ENCODE measurements at regions not wholly inside any gene's neighbourhood (a gene's known extent, or its start where the extent isn't known, plus 50 kb on each side); places are given as distances from the start of the nearest gene placed in this dataset.
"Not testable (repeated sequence)": the region's sequence is repeated elsewhere in the genome, so short reads cannot be mapped to it uniquely, and the experiment has no call there.

DNA sequence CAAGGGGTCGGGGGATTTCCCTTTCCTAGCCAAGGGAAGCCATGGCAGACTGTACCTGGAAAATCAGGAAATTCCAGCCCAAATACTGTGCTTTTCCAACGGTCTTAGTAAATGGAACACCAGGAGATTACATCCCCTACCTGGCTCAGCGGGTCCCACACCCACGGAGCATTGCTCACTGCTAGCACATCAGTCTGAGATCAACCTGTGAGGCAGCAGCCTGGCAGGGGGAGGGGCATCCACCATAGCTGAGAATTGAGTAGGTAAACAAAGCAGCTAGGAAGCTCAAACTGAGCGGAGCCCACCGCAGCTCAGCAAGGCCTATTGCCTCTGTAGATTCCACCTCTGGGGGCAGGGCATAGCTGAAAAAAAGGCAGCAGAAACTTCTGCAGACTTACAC is 192.0 kb downstream of the ETAA1 start:
- TF ChIP-seq POLR2AphosphoS5 (IDR thresholded peaks at IDR 0.05; ENCODE audit: low read depth); EZH2phosphoT487 (IDR thresholded peaks at IDR 0.05; ENCODE audit: unreplicated experiment); STAT1 (IDR thresholded peaks at IDR 0.05; ENCODE audit: unreplicated experiment); EZH2 (IDR thresholded peaks at IDR 0.05; ENCODE audit: low read depth, unreplicated experiment); ZNF114 (CRISPR knock-in tag; IDR thresholded peaks at IDR 0.05); JUNB (IDR thresholded peaks at IDR 0.05; ENCODE audit: unreplicated experiment); ZNF331 (CRISPR knock-in tag; IDR thresholded peaks at IDR 0.05; ENCODE audit: low read depth): not testable (repeated sequence)
- TF ChIP-seq, protein P1, sequence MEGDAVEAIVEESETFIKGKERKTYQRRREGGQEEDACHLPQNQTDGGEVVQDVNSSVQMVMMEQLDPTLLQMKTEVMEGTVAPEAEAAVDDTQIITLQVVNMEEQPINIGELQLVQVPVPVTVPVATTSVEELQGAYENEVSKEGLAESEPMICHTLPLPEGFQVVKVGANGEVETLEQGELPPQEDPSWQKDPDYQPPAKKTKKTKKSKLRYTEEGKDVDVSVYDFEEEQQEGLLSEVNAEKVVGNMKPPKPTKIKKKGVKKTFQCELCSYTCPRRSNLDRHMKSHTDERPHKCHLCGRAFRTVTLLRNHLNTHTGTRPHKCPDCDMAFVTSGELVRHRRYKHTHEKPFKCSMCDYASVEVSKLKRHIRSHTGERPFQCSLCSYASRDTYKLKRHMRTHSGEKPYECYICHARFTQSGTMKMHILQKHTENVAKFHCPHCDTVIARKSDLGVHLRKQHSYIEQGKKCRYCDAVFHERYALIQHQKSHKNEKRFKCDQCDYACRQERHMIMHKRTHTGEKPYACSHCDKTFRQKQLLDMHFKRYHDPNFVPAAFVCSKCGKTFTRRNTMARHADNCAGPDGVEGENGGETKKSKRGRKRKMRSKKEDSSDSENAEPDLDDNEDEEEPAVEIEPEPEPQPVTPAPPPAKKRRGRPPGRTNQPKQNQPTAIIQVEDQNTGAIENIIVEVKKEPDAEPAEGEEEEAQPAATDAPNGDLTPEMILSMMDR (conservative IDR thresholded peaks at IDR 0.05; ENCODE audit: low read depth in 2 of 2), result not testable (repeated sequence)
- TF ChIP-seq, protein P2, sequence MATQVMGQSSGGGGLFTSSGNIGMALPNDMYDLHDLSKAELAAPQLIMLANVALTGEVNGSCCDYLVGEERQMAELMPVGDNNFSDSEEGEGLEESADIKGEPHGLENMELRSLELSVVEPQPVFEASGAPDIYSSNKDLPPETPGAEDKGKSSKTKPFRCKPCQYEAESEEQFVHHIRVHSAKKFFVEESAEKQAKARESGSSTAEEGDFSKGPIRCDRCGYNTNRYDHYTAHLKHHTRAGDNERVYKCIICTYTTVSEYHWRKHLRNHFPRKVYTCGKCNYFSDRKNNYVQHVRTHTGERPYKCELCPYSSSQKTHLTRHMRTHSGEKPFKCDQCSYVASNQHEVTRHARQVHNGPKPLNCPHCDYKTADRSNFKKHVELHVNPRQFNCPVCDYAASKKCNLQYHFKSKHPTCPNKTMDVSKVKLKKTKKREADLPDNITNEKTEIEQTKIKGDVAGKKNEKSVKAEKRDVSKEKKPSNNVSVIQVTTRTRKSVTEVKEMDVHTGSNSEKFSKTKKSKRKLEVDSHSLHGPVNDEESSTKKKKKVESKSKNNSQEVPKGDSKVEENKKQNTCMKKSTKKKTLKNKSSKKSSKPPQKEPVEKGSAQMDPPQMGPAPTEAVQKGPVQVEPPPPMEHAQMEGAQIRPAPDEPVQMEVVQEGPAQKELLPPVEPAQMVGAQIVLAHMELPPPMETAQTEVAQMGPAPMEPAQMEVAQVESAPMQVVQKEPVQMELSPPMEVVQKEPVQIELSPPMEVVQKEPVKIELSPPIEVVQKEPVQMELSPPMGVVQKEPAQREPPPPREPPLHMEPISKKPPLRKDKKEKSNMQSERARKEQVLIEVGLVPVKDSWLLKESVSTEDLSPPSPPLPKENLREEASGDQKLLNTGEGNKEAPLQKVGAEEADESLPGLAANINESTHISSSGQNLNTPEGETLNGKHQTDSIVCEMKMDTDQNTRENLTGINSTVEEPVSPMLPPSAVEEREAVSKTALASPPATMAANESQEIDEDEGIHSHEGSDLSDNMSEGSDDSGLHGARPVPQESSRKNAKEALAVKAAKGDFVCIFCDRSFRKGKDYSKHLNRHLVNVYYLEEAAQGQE (IDR thresholded peaks at IDR 0.05; ENCODE audit: unreplicated experiment), result not testable (repeated sequence)
- TF ChIP-seq, protein P3, sequence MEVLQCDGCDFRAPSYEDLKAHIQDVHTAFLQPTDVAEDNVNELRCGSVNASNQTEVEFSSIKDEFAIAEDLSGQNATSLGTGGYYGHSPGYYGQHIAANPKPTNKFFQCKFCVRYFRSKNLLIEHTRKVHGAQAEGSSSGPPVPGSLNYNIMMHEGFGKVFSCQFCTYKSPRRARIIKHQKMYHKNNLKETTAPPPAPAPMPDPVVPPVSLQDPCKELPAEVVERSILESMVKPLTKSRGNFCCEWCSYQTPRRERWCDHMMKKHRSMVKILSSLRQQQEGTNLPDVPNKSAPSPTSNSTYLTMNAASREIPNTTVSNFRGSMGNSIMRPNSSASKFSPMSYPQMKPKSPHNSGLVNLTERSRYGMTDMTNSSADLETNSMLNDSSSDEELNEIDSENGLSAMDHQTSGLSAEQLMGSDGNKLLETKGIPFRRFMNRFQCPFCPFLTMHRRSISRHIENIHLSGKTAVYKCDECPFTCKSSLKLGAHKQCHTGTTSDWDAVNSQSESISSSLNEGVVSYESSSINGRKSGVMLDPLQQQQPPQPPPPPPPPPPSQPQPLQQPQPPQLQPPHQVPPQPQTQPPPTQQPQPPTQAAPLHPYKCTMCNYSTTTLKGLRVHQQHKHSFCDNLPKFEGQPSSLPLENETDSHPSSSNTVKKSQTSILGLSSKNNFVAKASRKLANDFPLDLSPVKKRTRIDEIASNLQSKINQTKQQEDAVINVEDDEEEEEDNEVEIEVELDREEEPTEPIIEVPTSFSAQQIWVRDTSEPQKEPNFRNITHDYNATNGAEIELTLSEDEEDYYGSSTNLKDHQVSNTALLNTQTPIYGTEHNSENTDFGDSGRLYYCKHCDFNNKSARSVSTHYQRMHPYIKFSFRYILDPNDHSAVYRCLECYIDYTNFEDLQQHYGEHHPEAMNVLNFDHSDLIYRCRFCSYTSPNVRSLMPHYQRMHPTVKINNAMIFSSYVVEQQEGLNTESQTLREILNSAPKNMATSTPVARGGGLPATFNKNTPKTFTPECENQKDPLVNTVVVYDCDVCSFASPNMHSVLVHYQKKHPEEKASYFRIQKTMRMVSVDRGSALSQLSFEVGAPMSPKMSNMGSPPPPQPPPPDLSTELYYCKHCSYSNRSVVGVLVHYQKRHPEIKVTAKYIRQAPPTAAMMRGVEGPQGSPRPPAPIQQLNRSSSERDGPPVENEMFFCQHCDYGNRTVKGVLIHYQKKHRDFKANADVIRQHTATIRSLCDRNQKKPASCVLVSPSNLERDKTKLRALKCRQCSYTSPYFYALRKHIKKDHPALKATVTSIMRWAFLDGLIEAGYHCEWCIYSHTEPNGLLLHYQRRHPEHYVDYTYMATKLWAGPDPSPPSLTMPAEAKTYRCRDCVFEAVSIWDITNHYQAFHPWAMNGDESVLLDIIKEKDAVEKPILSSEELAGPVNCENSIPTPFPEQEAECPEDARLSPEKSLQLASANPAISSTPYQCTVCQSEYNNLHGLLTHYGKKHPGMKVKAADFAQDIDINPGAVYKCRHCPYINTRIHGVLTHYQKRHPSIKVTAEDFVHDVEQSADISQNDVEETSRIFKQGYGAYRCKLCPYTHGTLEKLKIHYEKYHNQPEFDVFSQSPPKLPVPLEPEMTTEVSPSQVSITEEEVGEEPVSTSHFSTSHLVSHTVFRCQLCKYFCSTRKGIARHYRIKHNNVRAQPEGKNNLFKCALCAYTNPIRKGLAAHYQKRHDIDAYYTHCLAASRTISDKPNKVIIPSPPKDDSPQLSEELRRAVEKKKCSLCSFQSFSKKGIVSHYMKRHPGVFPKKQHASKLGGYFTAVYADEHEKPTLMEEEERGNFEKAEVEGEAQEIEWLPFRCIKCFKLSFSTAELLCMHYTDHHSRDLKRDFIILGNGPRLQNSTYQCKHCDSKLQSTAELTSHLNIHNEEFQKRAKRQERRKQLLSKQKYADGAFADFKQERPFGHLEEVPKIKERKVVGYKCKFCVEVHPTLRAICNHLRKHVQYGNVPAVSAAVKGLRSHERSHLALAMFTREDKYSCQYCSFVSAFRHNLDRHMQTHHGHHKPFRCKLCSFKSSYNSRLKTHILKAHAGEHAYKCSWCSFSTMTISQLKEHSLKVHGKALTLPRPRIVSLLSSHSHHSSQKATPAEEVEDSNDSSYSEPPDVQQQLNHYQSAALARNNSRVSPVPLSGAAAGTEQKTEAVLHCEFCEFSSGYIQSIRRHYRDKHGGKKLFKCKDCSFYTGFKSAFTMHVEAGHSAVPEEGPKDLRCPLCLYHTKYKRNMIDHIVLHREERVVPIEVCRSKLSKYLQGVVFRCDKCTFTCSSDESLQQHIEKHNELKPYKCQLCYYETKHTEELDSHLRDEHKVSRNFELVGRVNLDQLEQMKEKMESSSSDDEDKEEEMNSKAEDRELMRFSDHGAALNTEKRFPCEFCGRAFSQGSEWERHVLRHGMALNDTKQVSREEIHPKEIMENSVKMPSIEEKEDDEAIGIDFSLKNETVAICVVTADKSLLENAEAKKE (CRISPR knock-in tag; IDR thresholded peaks at IDR 0.05), result not testable (repeated sequence)
- TF ChIP-seq, protein P4, sequence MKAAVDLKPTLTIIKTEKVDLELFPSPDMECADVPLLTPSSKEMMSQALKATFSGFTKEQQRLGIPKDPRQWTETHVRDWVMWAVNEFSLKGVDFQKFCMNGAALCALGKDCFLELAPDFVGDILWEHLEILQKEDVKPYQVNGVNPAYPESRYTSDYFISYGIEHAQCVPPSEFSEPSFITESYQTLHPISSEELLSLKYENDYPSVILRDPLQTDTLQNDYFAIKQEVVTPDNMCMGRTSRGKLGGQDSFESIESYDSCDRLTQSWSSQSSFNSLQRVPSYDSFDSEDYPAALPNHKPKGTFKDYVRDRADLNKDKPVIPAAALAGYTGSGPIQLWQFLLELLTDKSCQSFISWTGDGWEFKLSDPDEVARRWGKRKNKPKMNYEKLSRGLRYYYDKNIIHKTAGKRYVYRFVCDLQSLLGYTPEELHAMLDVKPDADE (IDR thresholded peaks at IDR 0.05), result not testable (repeated sequence)
